ENCODE measurements at regions not wholly inside any gene's neighbourhood (a gene's known extent, or its start where the extent isn't known, plus 50 kb on each side); places are given as distances from the start of the nearest gene placed in this dataset.

DNA sequence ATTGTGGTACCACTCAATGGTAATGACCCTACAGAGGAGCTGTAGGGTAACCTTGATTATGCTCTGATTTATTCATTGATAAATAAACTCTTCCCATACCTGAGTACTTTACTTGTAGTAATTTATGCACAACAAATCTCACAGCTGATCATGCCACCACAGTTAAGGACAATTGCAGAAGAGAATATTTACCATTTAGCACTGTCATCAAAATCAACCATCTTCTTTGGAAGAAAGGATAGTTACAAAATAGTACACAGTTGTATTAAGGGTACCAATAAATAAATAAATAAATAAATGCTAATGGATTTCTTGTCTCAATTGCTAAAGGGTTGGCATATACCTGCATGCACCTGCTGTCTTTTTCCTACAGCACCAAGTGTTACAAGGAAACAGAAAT, 97.6 kb upstream of the PDE1C start:
- TF ChIP-seq, protein P1, sequence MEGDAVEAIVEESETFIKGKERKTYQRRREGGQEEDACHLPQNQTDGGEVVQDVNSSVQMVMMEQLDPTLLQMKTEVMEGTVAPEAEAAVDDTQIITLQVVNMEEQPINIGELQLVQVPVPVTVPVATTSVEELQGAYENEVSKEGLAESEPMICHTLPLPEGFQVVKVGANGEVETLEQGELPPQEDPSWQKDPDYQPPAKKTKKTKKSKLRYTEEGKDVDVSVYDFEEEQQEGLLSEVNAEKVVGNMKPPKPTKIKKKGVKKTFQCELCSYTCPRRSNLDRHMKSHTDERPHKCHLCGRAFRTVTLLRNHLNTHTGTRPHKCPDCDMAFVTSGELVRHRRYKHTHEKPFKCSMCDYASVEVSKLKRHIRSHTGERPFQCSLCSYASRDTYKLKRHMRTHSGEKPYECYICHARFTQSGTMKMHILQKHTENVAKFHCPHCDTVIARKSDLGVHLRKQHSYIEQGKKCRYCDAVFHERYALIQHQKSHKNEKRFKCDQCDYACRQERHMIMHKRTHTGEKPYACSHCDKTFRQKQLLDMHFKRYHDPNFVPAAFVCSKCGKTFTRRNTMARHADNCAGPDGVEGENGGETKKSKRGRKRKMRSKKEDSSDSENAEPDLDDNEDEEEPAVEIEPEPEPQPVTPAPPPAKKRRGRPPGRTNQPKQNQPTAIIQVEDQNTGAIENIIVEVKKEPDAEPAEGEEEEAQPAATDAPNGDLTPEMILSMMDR (IDR thresholded peaks at IDR 0.05; ENCODE audit: insufficient read depth, low read depth, low read length, missing control alignments), result no peak
- no peak overlapping the region for H3K4me3 ChIP-seq (ENCODE audit: low read depth, low read length)
- no peak for DNase-seq (ENCODE audit: low read depth)

DNA sequence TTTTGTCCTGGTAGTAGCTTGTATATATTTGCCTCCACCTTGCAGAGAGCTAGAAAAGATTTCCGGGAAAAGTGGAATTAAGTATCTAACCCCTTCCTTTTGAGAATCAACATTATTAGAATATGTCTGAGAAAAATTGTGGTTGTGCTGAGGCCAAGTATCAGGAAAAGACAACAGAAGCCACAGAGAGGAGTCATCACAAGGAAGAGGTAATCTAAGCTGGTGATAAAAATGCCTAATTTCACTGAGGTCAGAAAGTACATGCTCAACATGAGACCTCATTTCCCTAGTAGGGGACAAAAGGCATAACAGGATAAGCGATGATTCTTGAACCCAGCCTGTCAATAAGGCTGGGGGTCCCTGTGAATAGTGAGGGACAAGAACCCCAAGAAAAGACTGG, 97.0 kb upstream of the PDE1C start:
- no peak overlapping the region for H3K4me3 ChIP-seq (ENCODE audit: low read depth, low read length)
- TF ChIP-seq, protein P1 (IDR thresholded peaks at IDR 0.05; ENCODE audit: insufficient read depth, low read depth, low read length, missing control alignments), result no peak
- DNase-seq (ENCODE audit: low read depth), result no peak

DNA sequence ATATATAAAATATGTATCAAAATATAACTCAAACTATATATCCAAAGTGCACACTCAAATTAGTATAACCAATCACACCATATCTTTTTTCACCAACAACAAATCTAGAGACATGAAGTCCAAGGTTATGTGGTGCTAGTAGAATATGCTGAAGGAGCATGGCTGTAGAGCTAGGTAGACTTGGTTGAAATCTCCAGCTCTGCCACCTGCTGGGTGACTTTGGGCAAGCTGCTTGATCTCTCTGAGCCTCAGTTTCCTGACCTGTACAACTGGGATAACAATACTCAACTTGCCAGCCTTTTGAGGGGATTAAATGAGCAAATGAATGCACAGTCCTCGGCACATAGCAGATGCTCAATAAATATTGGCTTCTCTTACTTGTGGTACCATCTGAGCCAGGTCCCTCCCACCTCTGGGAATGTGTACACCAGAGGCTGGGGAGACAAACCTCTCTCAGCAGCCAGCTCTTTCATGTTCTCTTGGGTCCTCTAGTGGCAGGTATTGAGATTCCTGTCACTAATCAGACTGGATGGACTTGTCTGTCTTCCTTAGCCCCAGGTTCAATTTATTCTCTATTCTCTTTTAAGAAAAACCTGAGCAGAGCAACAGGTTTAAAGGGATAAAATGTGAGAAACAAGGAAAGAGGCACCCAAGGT, 94.3 kb upstream of the PDE1C start:
- DNase-seq (ENCODE audit: low read depth), result peak; percentile 5
- H3K4me3 ChIP-seq (ENCODE audit: low read depth, low read length), result no peak overlapping the region
- TF ChIP-seq, protein P1 (IDR thresholded peaks at IDR 0.05; ENCODE audit: insufficient read depth, low read depth, low read length, missing control alignments), result peak; percentile 20

DNA sequence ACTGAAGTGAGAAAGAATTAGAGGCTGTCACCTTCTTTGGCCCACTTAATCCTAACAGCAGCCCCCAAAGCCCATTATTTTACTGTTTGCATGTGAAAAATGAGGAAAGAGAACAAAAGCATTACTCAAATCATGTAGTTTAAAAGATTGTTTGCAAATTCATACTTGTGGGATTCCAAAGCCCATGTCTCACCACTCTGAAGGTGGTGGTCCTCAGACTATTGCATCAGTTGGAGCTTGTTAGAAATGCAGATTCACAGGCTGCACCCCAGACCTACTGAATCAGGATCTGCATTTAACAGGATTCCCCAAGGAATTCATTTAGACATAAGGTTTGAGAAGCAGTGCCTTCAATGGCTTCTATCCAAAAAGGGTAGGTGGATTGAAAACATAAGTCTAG, 93.7 kb upstream of the PDE1C start:
- no peak overlapping the region for H3K4me3 ChIP-seq (ENCODE audit: low read depth, low read length)
- TF ChIP-seq, protein P1 (IDR thresholded peaks at IDR 0.05; ENCODE audit: insufficient read depth, low read depth, low read length, missing control alignments), result no peak
- DNase-seq (ENCODE audit: low read depth), result no peak

DNA sequence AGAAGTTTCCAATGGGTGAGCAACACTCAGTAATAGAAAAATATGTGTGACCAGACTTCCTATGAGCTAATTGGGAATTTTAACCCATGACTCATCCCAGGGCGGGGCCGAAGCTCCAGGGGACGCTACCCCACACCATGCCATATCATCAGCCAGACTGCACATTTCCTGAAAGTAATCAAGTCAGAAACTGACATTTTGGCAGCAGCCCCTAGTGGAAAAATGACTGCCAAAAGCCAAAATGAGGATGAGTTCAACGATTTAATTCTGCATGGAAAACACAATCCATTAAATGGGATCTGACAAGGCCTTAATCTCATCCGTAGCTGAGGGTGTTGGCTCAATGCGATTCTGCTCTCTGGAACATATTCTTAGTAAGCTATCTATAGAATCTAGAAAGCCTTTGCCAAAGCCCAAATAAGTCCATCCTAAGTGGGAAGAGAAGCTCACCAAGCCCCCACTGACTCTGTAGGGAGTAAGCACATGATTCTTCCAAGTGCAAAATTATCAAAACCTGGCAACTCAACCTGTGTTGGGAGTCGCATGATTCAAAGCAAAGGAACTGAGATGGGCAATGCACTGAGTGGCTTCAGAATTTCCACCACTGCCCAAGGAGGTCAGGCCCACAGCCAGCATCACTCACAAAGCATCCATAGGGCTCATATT, 93.1 kb upstream of the PDE1C start:
- TF ChIP-seq, protein P1 (IDR thresholded peaks at IDR 0.05; ENCODE audit: insufficient read depth, low read depth, low read length, missing control alignments), result no peak
- H3K4me3 ChIP-seq (ENCODE audit: low read depth, low read length), result no peak overlapping the region
- DNase-seq (ENCODE audit: low read depth), result no peak

DNA sequence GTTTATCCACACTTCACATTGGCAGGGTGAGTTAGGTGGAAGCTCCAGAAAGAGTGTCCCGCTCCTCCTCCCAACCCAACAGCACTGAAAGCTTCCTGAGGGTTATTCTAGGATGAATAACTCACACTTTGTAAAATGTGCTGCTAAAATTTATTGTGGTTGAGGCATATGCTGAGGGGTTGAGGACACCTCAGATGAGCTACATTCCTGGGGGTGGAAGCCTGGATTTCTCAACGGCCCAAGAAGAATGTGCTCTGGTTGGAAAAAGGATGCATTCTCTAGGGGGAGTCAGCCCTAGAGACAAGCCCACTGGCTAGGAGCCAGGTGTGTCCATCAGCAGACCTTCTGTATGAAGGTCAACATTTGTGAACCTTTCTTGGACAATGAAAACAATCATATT, 91.5 kb upstream of the PDE1C start:
- DNase-seq (ENCODE audit: low read depth), result no peak
- TF ChIP-seq, protein P1 (IDR thresholded peaks at IDR 0.05; ENCODE audit: insufficient read depth, low read depth, low read length, missing control alignments), result no peak
- no peak overlapping the region for H3K4me3 ChIP-seq (ENCODE audit: low read depth, low read length)
